Caco-2 (cell line): ENCODE measurements at regions not wholly inside any gene's neighbourhood (a gene's known extent, or its start where the extent isn't known, plus 50 kb on each side); places are given as distances from the start of the nearest gene placed in this dataset.

ENCODE experiments used
- BruUV-seq: library from RNA; stranded (reverse); fragments of 400-500 nt; replicated peaks from 2 replicates; lab custom pipeline; 2021; lab: Mats Ljungman, UMichigan
- CTCF ChIA-PET: fragments of 300-600 bp; sonication (Branson Sonifier 250); formaldehyde crosslinking; loops from one replicate; lab custom pipeline; 2022; ENCODE audit warnings: antibody characterized with exemption; lab: Charles Lee
- POLR2A ChIA-PET: fragments of 300-600 bp; sonication (Branson Sonifier 250); formaldehyde crosslinking; loops from one replicate; lab custom pipeline; 2022; ENCODE audit warnings: antibody characterized with exemption; lab: Charles Lee
- DNase-seq, 2 experiments: peaks; one replicate each; pipeline versions ENCODE4 v3.0.0 to v3.0.0-alpha.2; 2020 to 2022
- H3K27me3 ChIP-seq: replicated peaks from 2 replicates; pipeline ENCODE4 v1.6.0; 2011; ENCODE audit warnings: low read length; ENCODE audit not compliant: control insufficient read depth, insufficient read depth
- H3K36me3 ChIP-seq: 2 replicates; pipeline ENCODE4 v1.5.1; 2011; ENCODE audit warnings: low read length; ENCODE audit not compliant: control insufficient read depth, insufficient read depth
- H3K4me1 ChIP-seq: fragments of 250-450 bp; sonication (Bioruptor Pico); 2 replicates; pipeline ENCODE4 v1.5.1; 2020; ENCODE audit warnings: mild to moderate bottlenecking
- H3K4me3 ChIP-seq: 2 replicates; pipeline ENCODE4 v1.5.1; 2011; ENCODE audit warnings: low read depth, mild to moderate bottlenecking, control low read depth, low read length
- H3K9me3 ChIP-seq: fragments of 250-450 bp; sonication (Bioruptor Pico); 2 replicates; pipeline ENCODE4 v1.5.1; 2020; ENCODE audit warnings: mild to moderate bottlenecking, moderate library complexity
- H3K27ac Mint-ChIP-seq: one replicate; pipeline ENCODE4 v1.8.0; 2022; ENCODE audit warnings: mixed read lengths; ENCODE audit not compliant: unreplicated experiment
- H3K27me3 Mint-ChIP-seq: one replicate; pipeline ENCODE4 v1.8.0; 2022; ENCODE audit warnings: mixed read lengths; ENCODE audit not compliant: insufficient read depth, unreplicated experiment
- H3K36me3 Mint-ChIP-seq: one replicate; pipeline ENCODE4 v1.8.0; 2022; ENCODE audit warnings: mild to moderate bottlenecking, mixed read lengths; ENCODE audit not compliant: insufficient read depth, unreplicated experiment
- H3K4me1 Mint-ChIP-seq: one replicate; pipeline ENCODE4 v1.8.0; 2022; ENCODE audit warnings: low read depth, mixed read lengths; ENCODE audit not compliant: unreplicated experiment
- H3K4me3 Mint-ChIP-seq: one replicate; pipeline ENCODE4 v1.8.0; 2022; ENCODE audit warnings: mild to moderate bottlenecking, moderate library complexity, mixed read lengths; ENCODE audit not compliant: unreplicated experiment
- H3K9me3 Mint-ChIP-seq: one replicate; pipeline ENCODE4 v1.8.0; 2022; ENCODE audit warnings: mixed read lengths; ENCODE audit not compliant: unreplicated experiment
- CTCF ChIP-seq, 2 experiments: fragments of 200-600 bp in 1 of 2; IDR thresholded peaks; 1 replicate in 1 of 2; 2 replicates in 1 of 2; pipeline versions ENCODE4 v1.5.1 to v1.8.0; 2011 to 2022; ENCODE audit warnings: antibody characterized with exemption in 1 of 2, control low read depth in 1 of 2, inconsistent platforms in 1 of 2, low read depth in 1 of 2, low read length in 1 of 2, mild to moderate bottlenecking in 1 of 2, moderate library complexity in 1 of 2; ENCODE audit not compliant: insufficient read depth in 1 of 2, severe bottlenecking in 1 of 2, unreplicated experiment in 1 of 2
- intact Hi-C: fragments of 100-400 bp; cut with micrococcal nuclease; formaldehyde crosslinking; loops from one replicate; pipeline ENCODE4 v1.10.0; 2022; ENCODE audit not compliant: unreplicated experiment

- peaks cover 15% of the 10 kb centered on the region for H3K27me3 Mint-ChIP-seq
- H3K9me3 Mint-ChIP-seq = no peaks in the 10 kb centered on the region
- CTCF ChIA-PET = no interaction called here
- BruUV-seq = no TSS peak
- no peak overlapping the region for H3K4me3 ChIP-seq
- H3K4me1 Mint-ChIP-seq = no peaks in the 10 kb centered on the region
- no peaks in the 10 kb centered on the region for H3K27me3 ChIP-seq
- no peak overlapping the region for H3K27ac Mint-ChIP-seq
- no peak for TF ChIP-seq CTCF (IDR thresholded peaks at IDR 0.05; ENCODE audit: insufficient read depth in 1 of 2, low read depth in 1 of 2, low read length in 1 of 2, severe bottlenecking in 1 of 2, unreplicated experiment in 1 of 2)
- no peaks in the 10 kb centered on the region for H3K4me1 ChIP-seq
- no peak overlapping the region for H3K4me3 Mint-ChIP-seq
- H3K36me3 ChIP-seq = no peaks in the 10 kb centered on the region
- intact Hi-C loops = no loop called here
- POLR2A ChIA-PET = no interaction called here
- no peak for DNase-seq
- no peaks in the 10 kb centered on the region for H3K9me3 ChIP-seq
- no peaks in the 10 kb centered on the region for H3K36me3 Mint-ChIP-seq
Measured at GRCh38 chr2:238741277-238741676, 106.6 kb upstream of the TWIST2 start.

- Histone ChIP-seq H3K4me1 (no peaks in the 10 kb centered on the region), H3K4me3 (no peak overlapping the region), H3K36me3 (no peaks in the 10 kb centered on the region), H3K27me3 (no peaks in the 10 kb centered on the region), H3K9me3 (no peaks in the 10 kb centered on the region)
- Mint-ChIP-seq H3K27me3 (peaks cover 13% of the 10 kb centered on the region), H3K4me1 (no peaks in the 10 kb centered on the region), H3K9me3 (no peaks in the 10 kb centered on the region), H3K4me3 (no peak overlapping the region), H3K36me3 (no peaks in the 10 kb centered on the region), H3K27ac (no peak overlapping the region)
- CTCF ChIA-PET = no interaction called here
- no peak for TF ChIP-seq CTCF (IDR thresholded peaks at IDR 0.05; ENCODE audit: insufficient read depth in 1 of 2, low read depth in 1 of 2, low read length in 1 of 2, severe bottlenecking in 1 of 2, unreplicated experiment in 1 of 2)
- no peak for DNase-seq
- BruUV-seq = no TSS peak
- POLR2A ChIA-PET = no interaction called here
- intact Hi-C loops = no loop called here
Measured at GRCh38 chr2:238742066-238742465, 105.8 kb upstream of the TWIST2 start.

GRCh38 chr2:238742664-238743063 lies 105.2 kb upstream of the TWIST2 start:
- Histone ChIP-seq H3K27me3 (no peaks in the 10 kb centered on the region), H3K4me3 (no peak overlapping the region), H3K36me3 (no peaks in the 10 kb centered on the region), H3K9me3 (no peaks in the 10 kb centered on the region), H3K4me1 (no peaks in the 10 kb centered on the region)
- no TSS peak for BruUV-seq
- no peak for TF ChIP-seq CTCF (IDR thresholded peaks at IDR 0.05; ENCODE audit: insufficient read depth in 1 of 2, low read depth in 1 of 2, low read length in 1 of 2, severe bottlenecking in 1 of 2, unreplicated experiment in 1 of 2)
- Mint-ChIP-seq H3K36me3 (no peaks in the 10 kb centered on the region), H3K27ac (no peak overlapping the region), H3K9me3 (no peaks in the 10 kb centered on the region), H3K4me3 (no peak overlapping the region), H3K27me3 (peaks cover 7% of the 10 kb centered on the region), H3K4me1 (no peaks in the 10 kb centered on the region)
- no peak for DNase-seq
- intact Hi-C loops = no loop called here
- POLR2A ChIA-PET = no interaction called here
- CTCF ChIA-PET = no interaction called here
